A673 (cell line): ENCODE measurements at regions not wholly inside any gene's neighbourhood (a gene's known extent, or its start where the extent isn't known, plus 50 kb on each side); places are given as distances from the start of the nearest gene placed in this dataset.
"Not testable (repeated sequence)": the region's sequence is repeated elsewhere in the genome, so short reads cannot be mapped to it uniquely, and the experiment has no call there.

Experiments
- BruUV-seq: library from RNA; stranded (reverse); fragments of 400-500 nt; replicated peaks from 2 replicates; lab custom pipeline; 2021; lab: Mats Ljungman, UMichigan
- CTCF ChIA-PET: fragments of 300-600 bp; sonication (Branson Sonifier 250); formaldehyde crosslinking; loops from one replicate; lab custom pipeline; 2022; ENCODE audit warnings: antibody characterized with exemption; lab: Charles Lee
- POLR2A ChIA-PET: fragments of 300-600 bp; sonication (Branson Sonifier 250); formaldehyde crosslinking; loops from one replicate; lab custom pipeline; 2022; ENCODE audit warnings: antibody characterized with exemption; ENCODE audit not compliant: low non-redundant PET; lab: Charles Lee
- DNase-seq: peaks from one replicate; pipeline ENCODE4 v3.0.0-alpha.2; 2015; ENCODE audit warnings: low spot score
- H3K27ac ChIP-seq: fragments of 200-600 bp; sonication (generic); 2 replicates; pipeline ENCODE4 v1.5.1; 2016; ENCODE audit warnings: mixed run types, low read depth, mild to moderate bottlenecking, mixed read lengths, antibody characterized with exemption, low read length; ENCODE audit not compliant: poor library complexity, severe bottlenecking
- H3K27me3 ChIP-seq: fragments of 200-600 bp; sonication (generic); replicated peaks from 2 replicates; pipeline ENCODE4 v1.6.1; 2017; ENCODE audit warnings: mixed run types, low read depth, mild to moderate bottlenecking, mixed read lengths, antibody characterized with exemption, low read length; ENCODE audit not compliant: insufficient read depth, poor library complexity
- H3K36me3 ChIP-seq: fragments of 200-600 bp; sonication (generic); 2 replicates; pipeline ENCODE4 v1.6.1; 2016; ENCODE audit warnings: mixed run types, mild to moderate bottlenecking, mixed read lengths, antibody characterized with exemption, low read length; ENCODE audit not compliant: insufficient read depth, poor library complexity, severe bottlenecking
- H3K4me1 ChIP-seq: fragments of 200-600 bp; sonication (generic); 2 replicates; pipeline ENCODE4 v1.6.1; 2017; ENCODE audit warnings: mixed run types, mild to moderate bottlenecking, mixed read lengths, antibody characterized with exemption, low read length; ENCODE audit not compliant: insufficient read depth, poor library complexity, severe bottlenecking
- H3K4me3 ChIP-seq: fragments of 200-600 bp; sonication (generic); 2 replicates; pipeline ENCODE4 v1.5.1; 2016; ENCODE audit warnings: low read depth, mixed run types, mild to moderate bottlenecking, mixed read lengths, low read length; ENCODE audit not compliant: poor library complexity, severe bottlenecking
- H3K9me3 ChIP-seq: fragments of 200-600 bp; sonication (generic); 2 replicates; pipeline ENCODE4 v1.6.1; 2016; ENCODE audit warnings: mixed run types, low read depth, mild to moderate bottlenecking, mixed read lengths, antibody characterized with exemption, low read length; ENCODE audit not compliant: poor library complexity, severe bottlenecking
- EZH2 ChIP-seq: fragments of 200-600 bp; sonication (generic); IDR thresholded peaks from 2 replicates; pipeline ENCODE4 v1.6.1; 2017; ENCODE audit warnings: borderline replicate concordance, low read depth, mild to moderate bottlenecking, mixed read lengths, antibody characterized with exemption, low read length; ENCODE audit not compliant: poor library complexity, severe bottlenecking
- intact Hi-C: fragments of 100-400 bp; cut with micrococcal nuclease; formaldehyde crosslinking; loops from one replicate; pipeline ENCODE4 v1.10.0; 2022; ENCODE audit not compliant: unreplicated experiment
- TF ChIP-seq, protein P1 (sequence below): fragments of 300-800, 200-600 bp; sonication (generic); conservative IDR thresholded peaks from 2 replicates; pipeline ENCODE4 v1.5.1; 2017; ENCODE audit warnings: low read depth, mild to moderate bottlenecking, antibody characterized with exemption, low read length, moderate library complexity, mixed read lengths

DNA sequence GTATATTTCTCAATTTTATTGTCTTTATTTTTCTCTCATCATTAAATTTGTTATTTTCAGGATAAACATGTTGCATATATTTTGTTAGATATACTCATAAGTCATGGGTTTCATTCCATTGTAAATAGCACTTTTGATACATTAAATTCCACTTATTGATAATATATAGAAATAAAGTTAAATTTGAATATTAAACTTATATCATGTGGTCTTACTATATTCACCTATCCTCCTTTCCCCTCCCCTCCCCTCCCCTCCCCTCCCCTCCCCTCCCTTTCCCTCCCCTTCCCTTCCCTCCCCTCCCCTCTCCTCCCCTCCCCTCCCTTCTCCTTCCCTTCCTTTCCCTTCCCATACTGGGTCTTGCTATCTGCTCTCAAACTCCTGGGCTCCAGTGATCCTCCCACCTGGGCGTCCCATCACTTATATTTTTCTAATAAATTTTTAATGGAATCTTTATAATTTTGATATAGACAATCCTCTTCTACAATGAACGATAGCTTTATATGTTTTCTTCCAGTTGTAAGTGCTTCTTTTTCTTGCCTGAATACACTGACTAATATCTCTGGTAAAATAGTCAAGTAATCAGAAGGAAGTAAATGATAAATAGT lies 692.4 kb downstream of the C6orf118 start:
- H3K4me3 ChIP-seq, result no peak overlapping the region
- intact Hi-C loops, result no loop called here
- no peak overlapping the region for H3K27ac ChIP-seq
- no peaks in the 10 kb centered on the region for H3K4me1 ChIP-seq
- TF ChIP-seq, protein P1, sequence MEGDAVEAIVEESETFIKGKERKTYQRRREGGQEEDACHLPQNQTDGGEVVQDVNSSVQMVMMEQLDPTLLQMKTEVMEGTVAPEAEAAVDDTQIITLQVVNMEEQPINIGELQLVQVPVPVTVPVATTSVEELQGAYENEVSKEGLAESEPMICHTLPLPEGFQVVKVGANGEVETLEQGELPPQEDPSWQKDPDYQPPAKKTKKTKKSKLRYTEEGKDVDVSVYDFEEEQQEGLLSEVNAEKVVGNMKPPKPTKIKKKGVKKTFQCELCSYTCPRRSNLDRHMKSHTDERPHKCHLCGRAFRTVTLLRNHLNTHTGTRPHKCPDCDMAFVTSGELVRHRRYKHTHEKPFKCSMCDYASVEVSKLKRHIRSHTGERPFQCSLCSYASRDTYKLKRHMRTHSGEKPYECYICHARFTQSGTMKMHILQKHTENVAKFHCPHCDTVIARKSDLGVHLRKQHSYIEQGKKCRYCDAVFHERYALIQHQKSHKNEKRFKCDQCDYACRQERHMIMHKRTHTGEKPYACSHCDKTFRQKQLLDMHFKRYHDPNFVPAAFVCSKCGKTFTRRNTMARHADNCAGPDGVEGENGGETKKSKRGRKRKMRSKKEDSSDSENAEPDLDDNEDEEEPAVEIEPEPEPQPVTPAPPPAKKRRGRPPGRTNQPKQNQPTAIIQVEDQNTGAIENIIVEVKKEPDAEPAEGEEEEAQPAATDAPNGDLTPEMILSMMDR, result no peak
- TF ChIP-seq EZH2, result no peak
- CTCF ChIA-PET, result no interaction called here
- POLR2A ChIA-PET, result no interaction called here
- no peak for DNase-seq
- H3K27me3 ChIP-seq, result no peaks in the 10 kb centered on the region
- no peaks in the 10 kb centered on the region for H3K36me3 ChIP-seq
- peaks cover 11% of the 10 kb centered on the region for H3K9me3 ChIP-seq
- no TSS peak for BruUV-seq

GRCh38 chr6:164612751-164613150 lies 696.7 kb downstream of the C6orf118 start:
- intact Hi-C loops, result no loop called here
- Histone ChIP-seq H3K27ac (no peak overlapping the region), H3K4me3 (no peak overlapping the region), H3K27me3 (no peaks in the 10 kb centered on the region), H3K4me1 (no peaks in the 10 kb centered on the region), H3K36me3 (no peaks in the 10 kb centered on the region), H3K9me3 (peaks cover 5% of the 10 kb centered on the region)
- no TSS peak for BruUV-seq
- ChIA-PET CTCF (no interaction called here), POLR2A (no interaction called here)
- no peak for DNase-seq
- no peak for TF ChIP-seq EZH2
- TF ChIP-seq, protein P1, result no peak

DNA sequence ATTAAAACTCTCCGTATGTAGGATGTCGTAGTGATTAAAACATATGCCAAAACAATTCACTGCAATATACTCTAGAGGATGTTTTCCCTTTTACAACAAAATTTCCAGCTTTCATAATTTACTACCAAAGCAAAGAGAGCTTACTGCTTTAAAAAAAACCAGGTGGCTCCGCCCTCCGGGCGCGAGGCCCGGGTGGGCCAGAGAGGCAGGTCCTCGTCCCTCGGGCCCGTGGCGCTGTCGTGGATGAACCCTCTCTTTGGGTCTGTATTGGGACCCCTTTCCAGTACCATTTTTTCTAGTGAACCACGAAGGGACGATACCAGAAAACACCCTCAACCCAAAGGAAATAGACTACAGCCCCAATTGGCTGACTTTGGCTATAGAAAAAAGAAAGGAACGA lies 698.5 kb downstream of the C6orf118 start:
- DNase-seq, H3K9me3 ChIP-seq, H3K4me3 ChIP-seq, POLR2A ChIA-PET, BruUV-seq, H3K36me3 ChIP-seq, intact Hi-C loops, H3K4me1 ChIP-seq, H3K27ac ChIP-seq, H3K27me3 ChIP-seq: not testable (repeated sequence)
- CTCF ChIA-PET, result interaction anchor here (0.7 kb wide), 1 partner anchor 325 kb away, joined by 5 read pairs; no protein-coding TSS in a partner anchor

DNA sequence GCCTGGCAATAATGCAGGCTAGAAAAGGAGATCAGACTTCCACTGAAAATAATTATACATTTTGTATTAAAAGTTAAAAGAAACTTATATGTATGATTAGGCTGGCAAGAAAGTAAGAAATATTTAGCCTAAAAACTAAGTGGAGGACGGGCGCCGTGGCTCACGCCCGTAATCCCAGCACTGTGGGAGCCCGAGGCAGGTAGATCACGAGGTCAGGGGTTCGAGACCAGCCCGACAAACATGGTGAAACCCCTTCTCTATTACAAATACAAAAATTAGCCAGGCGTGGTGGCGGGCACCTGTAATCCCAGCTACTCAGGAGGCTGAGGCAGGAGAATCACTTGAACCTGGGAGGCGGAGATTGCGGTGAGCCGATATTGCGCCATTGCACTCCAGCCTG lies 707.0 kb downstream of the C6orf118 start:
- CTCF ChIA-PET, BruUV-seq, H3K27me3 ChIP-seq, H3K9me3 ChIP-seq, intact Hi-C loops, H3K4me1 ChIP-seq, H3K36me3 ChIP-seq, DNase-seq, H3K27ac ChIP-seq, H3K4me3 ChIP-seq, POLR2A ChIA-PET: not testable (repeated sequence)
